Loucy (cell line): ENCODE measurements at regions not wholly inside any gene's neighbourhood (a gene's known extent, or its start where the extent isn't known, plus 50 kb on each side); places are given as distances from the start of the nearest gene placed in this dataset.

Source experiments
- H2AFZ ChIP-seq: fragments of 200-600 bp; sonication (generic); 2 replicates; pipeline ENCODE4 v1.6.0; 2016; ENCODE audit warnings: antibody characterized with exemption, mild to moderate bottlenecking, low read length, moderate library complexity
- H3F3A ChIP-seq: fragments of 200-600 bp; 2 replicates; pipeline ENCODE4 v1.6.0; 2016; ENCODE audit warnings: antibody characterized with exemption, low read depth, mild to moderate bottlenecking
- H3K27me3 ChIP-seq: fragments of 200-600 bp; sonication (generic); 2 replicates; pipeline ENCODE4 v1.6.1; 2014; ENCODE audit warnings: low read length, mild to moderate bottlenecking; ENCODE audit not compliant: insufficient read depth, poor library complexity, severe bottlenecking
- H3K36me3 ChIP-seq: fragments of 200-600 bp; sonication (generic); 2 replicates; pipeline ENCODE4 v1.6.1; 2016; ENCODE audit warnings: low read length; ENCODE audit not compliant: insufficient read depth
- H3K4me1 ChIP-seq: fragments of 200-600 bp; sonication (generic); 2 replicates; pipeline ENCODE4 v1.5.1; 2014; ENCODE audit warnings: low read length, mild to moderate bottlenecking; ENCODE audit not compliant: insufficient read depth, poor library complexity, severe bottlenecking
- H3K4me2 ChIP-seq: fragments of 200-600 bp; sonication (generic); 2 replicates; pipeline ENCODE4 v1.6.0; 2014; ENCODE audit warnings: antibody characterized with exemption, low read length, low read depth, mild to moderate bottlenecking; ENCODE audit not compliant: poor library complexity, severe bottlenecking
- H3K4me3 ChIP-seq: fragments of 200-600 bp; sonication (generic); 2 replicates; pipeline ENCODE4 v1.5.1; 2014; ENCODE audit warnings: low read length, mild to moderate bottlenecking, mixed read lengths; ENCODE audit not compliant: poor library complexity, severe bottlenecking
- H3K79me2 ChIP-seq: fragments of 200-600 bp; sonication (generic); 2 replicates; pipeline ENCODE4 v1.6.1; 2014; ENCODE audit warnings: low read length; ENCODE audit not compliant: insufficient read depth
- H3K9ac ChIP-seq: fragments of 200-600 bp; sonication (generic); 2 replicates; pipeline ENCODE4 v1.6.0; 2014; ENCODE audit warnings: mild to moderate bottlenecking, low read depth, low read length, moderate library complexity; ENCODE audit not compliant: poor library complexity, severe bottlenecking
- H3K9me2 ChIP-seq: fragments of 200-600 bp; sonication (generic); replicated peaks from 2 replicates; pipeline ENCODE4 v1.6.1; 2016; ENCODE audit warnings: low read depth, low read length, mixed read lengths
- H3K9me3 ChIP-seq: fragments of 200-600 bp; sonication (generic); 2 replicates; pipeline ENCODE4 v1.6.1; 2014; ENCODE audit warnings: mild to moderate bottlenecking, antibody characterized with exemption, low read length, low read depth; ENCODE audit not compliant: insufficient read depth
- H4K20me1 ChIP-seq: fragments of 200-600 bp; sonication (generic); 2 replicates; pipeline ENCODE4 v1.6.0; 2014; ENCODE audit warnings: antibody characterized with exemption, low read length, mild to moderate bottlenecking; ENCODE audit not compliant: insufficient read depth, poor library complexity, severe bottlenecking
- EZH2phosphoT487 ChIP-seq: fragments of 200-600 bp; IDR thresholded peaks from 2 replicates; pipeline ENCODE4 v1.6.1; 2018; ENCODE audit warnings: antibody characterized with exemption, mild to moderate bottlenecking, moderate library complexity, borderline replicate concordance
- TF ChIP-seq, protein P1 (sequence below): fragments of 200-600 bp; sonication (generic); conservative IDR thresholded peaks from 2 replicates; pipeline ENCODE4 v1.5.1; 2014; ENCODE audit warnings: mild to moderate bottlenecking, antibody characterized with exemption, low read length

DNA sequence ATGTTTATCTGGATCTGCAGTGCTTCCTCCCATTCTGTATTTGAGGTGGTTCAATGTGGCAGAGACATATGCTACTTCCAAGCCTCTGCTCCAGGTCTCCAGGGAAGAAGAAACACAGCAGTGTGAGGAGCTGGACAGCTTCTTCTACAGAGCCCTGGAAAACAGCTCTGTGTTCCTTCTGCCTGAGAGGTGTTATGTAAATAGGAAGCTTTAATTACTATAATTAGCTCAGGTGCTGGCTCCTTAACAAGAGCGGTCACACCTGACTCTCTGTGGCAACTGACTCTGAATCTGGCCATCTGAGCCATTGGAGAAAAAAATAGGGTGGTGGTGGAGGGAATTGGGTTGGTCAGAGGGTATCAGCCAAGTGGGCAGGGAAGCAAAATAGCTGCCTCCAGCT, 332.4 kb upstream of the BRINP1 start:
- TF ChIP-seq, protein P1, sequence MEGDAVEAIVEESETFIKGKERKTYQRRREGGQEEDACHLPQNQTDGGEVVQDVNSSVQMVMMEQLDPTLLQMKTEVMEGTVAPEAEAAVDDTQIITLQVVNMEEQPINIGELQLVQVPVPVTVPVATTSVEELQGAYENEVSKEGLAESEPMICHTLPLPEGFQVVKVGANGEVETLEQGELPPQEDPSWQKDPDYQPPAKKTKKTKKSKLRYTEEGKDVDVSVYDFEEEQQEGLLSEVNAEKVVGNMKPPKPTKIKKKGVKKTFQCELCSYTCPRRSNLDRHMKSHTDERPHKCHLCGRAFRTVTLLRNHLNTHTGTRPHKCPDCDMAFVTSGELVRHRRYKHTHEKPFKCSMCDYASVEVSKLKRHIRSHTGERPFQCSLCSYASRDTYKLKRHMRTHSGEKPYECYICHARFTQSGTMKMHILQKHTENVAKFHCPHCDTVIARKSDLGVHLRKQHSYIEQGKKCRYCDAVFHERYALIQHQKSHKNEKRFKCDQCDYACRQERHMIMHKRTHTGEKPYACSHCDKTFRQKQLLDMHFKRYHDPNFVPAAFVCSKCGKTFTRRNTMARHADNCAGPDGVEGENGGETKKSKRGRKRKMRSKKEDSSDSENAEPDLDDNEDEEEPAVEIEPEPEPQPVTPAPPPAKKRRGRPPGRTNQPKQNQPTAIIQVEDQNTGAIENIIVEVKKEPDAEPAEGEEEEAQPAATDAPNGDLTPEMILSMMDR, result no peak
- no peak for TF ChIP-seq EZH2phosphoT487
- Histone ChIP-seq H3K9ac (no peak overlapping the region), H3K4me2 (no peak overlapping the region), H3K9me2 (no peaks in the 10 kb centered on the region), H4K20me1 (no peaks in the 10 kb centered on the region), H3K27me3 (no peaks in the 10 kb centered on the region), H3K4me3 (no peak overlapping the region), H3K36me3 (no peaks in the 10 kb centered on the region), H3F3A (no peaks in the 10 kb centered on the region), H3K4me1 (no peaks in the 10 kb centered on the region), H3K9me3 (no peaks in the 10 kb centered on the region), H2AFZ (no peak overlapping the region), H3K79me2 (no peaks in the 10 kb centered on the region)

- Histone ChIP-seq H3K79me2 (no peaks in the 10 kb centered on the region), H3K36me3 (no peaks in the 10 kb centered on the region), H3K4me3 (no peak overlapping the region), H3K9me2 (no peaks in the 10 kb centered on the region), H3K9me3 (no peaks in the 10 kb centered on the region), H3K4me1 (no peaks in the 10 kb centered on the region), H3K9ac (no peak overlapping the region), H3F3A (no peaks in the 10 kb centered on the region), H2AFZ (no peak overlapping the region), H3K27me3 (no peaks in the 10 kb centered on the region), H3K4me2 (no peak overlapping the region), H4K20me1 (no peaks in the 10 kb centered on the region)
- TF ChIP-seq EZH2phosphoT487, result no peak
- TF ChIP-seq, protein P1, result no peak
Measured at GRCh38 chr9:119698535-119698934, 329.3 kb upstream of the BRINP1 start.

DNA sequence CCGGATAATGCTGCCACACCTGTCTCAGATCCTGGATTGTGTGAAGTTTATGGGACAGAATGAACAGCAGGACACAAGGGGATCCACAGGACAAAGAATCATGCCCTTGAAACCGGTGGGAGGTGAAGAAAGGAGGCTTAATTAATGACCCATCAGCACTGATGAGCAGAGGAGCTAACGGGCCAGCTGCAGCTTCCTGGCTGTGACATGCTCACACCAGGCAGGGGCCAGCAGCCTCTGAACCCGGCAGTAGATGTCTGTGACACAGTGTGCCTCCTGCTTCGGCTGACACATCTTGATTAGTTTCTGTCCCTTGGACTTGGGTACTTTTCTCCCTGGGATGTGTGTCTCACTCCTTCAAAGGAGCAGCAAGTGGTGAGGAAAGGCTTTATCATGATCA, 328.8 kb upstream of the BRINP1 start:
- Histone ChIP-seq H3K9me2 (no peaks in the 10 kb centered on the region), H3K36me3 (no peaks in the 10 kb centered on the region), H3K27me3 (no peaks in the 10 kb centered on the region), H3K9me3 (no peaks in the 10 kb centered on the region), H2AFZ (no peak overlapping the region), H3K4me2 (no peak overlapping the region), H3K79me2 (no peaks in the 10 kb centered on the region), H3K4me3 (no peak overlapping the region), H3K4me1 (no peaks in the 10 kb centered on the region), H3F3A (no peaks in the 10 kb centered on the region), H4K20me1 (no peaks in the 10 kb centered on the region), H3K9ac (no peak overlapping the region)
- no peak for TF ChIP-seq EZH2phosphoT487

DNA sequence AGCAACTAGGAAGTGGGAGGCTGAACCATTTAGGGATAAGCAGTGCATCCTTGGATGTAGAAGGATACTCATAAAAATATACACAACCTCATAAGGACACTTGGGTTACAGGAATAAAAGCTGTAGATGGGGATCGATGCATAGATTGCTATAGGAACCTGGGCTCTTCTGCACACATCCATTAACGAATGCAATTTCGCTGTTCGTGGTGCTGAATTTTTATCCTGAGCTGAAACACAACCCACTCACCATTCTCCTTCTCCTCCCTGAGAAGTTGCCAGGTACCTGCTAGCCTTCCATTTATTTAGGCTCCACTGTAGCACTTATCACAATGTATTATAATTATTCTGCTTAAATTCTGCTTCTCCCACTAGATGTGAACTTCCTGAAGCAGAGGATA, 320.6 kb upstream of the BRINP1 start:
- Histone ChIP-seq H3K4me3 (no peak overlapping the region), H3K36me3 (no peaks in the 10 kb centered on the region), H3K9ac (no peak overlapping the region), H3K4me2 (no peak overlapping the region), H4K20me1 (no peaks in the 10 kb centered on the region), H3K9me2 (no peaks in the 10 kb centered on the region), H3K9me3 (no peaks in the 10 kb centered on the region), H3K79me2 (no peaks in the 10 kb centered on the region), H3K4me1 (no peaks in the 10 kb centered on the region), H3K27me3 (no peaks in the 10 kb centered on the region), H3F3A (no peaks in the 10 kb centered on the region), H2AFZ (no peak overlapping the region)
- no peak for TF ChIP-seq EZH2phosphoT487
- TF ChIP-seq, protein P1, result no peak
